HG03442 (cell line): ENCODE measurements at regions not wholly inside any gene's neighbourhood (a gene's known extent, or its start where the extent isn't known, plus 50 kb on each side); places are given as distances from the start of the nearest gene placed in this dataset.

Source experiments
- ATAC-seq: cut with Tn5 transposase; IDR thresholded peaks from one replicate; pipeline ENCODE4 v1.9.1; 2021; ENCODE audit warnings: mild to moderate bottlenecking, moderate library complexity; ENCODE audit not compliant: unreplicated experiment

- ATAC-seq = no peak
These were observed 122.9 kb downstream of the NXNL2 start for GRCh38 chr9:88657893-88658292.

GRCh38 chr9:88658311-88658822 is 123.4 kb downstream of the NXNL2 start:
- no peak for ATAC-seq

- no peak for ATAC-seq
These were observed 124.1 kb downstream of the NXNL2 start for GRCh38 chr9:88659126-88659525.

- no peak for ATAC-seq
These were observed 125.6 kb downstream of the NXNL2 start for GRCh38 chr9:88660611-88661010.

GRCh38 chr9:88661759-88662158 is 126.8 kb downstream of the NXNL2 start:
- ATAC-seq = no peak

GRCh38 chr9:88663771-88664419 is 128.9 kb downstream of the NXNL2 start:
- no peak for ATAC-seq

GRCh38 chr9:88664773-88665172 is 129.8 kb downstream of the NXNL2 start:
- ATAC-seq = no peak

- ATAC-seq = no peak
These were observed 138.1 kb downstream of the NXNL2 start for GRCh38 chr9:88672874-88673689.

GRCh38 chr9:88673886-88674285 is 138.9 kb downstream of the NXNL2 start:
- ATAC-seq = no peak

- no peak for ATAC-seq
These were observed 141.7 kb downstream of the NXNL2 start for GRCh38 chr9:88676644-88677043.

- ATAC-seq = no peak
These were observed 143.0 kb downstream of the NXNL2 start for GRCh38 chr9:88678008-88678407.

GRCh38 chr9:88678431-88678830 is 143.5 kb downstream of the NXNL2 start:
- no peak for ATAC-seq

- ATAC-seq = no peak
These were observed 145.1 kb downstream of the NXNL2 start for GRCh38 chr9:88680041-88680440.

- ATAC-seq = no peak
These were observed 145.7 kb downstream of the NXNL2 start for GRCh38 chr9:88680505-88681160.

- no peak for ATAC-seq
These were observed 146.5 kb downstream of the NXNL2 start for GRCh38 chr9:88681434-88681833.

GRCh38 chr9:88682431-88682831 is 147.5 kb downstream of the NXNL2 start:
- ATAC-seq = no peak

- no peak for ATAC-seq
These were observed 149.1 kb downstream of the NXNL2 start for GRCh38 chr9:88684046-88684445.

GRCh38 chr9:88684845-88685244 is 149.9 kb downstream of the NXNL2 start:
- no peak for ATAC-seq

- ATAC-seq = no peak
These were observed 151.0 kb downstream of the NXNL2 start for GRCh38 chr9:88685966-88686365.

GRCh38 chr9:88689509-88690298 is 154.7 kb downstream of the NXNL2 start:
- ATAC-seq = no peak

- no peak for ATAC-seq
These were observed 155.7 kb downstream of the NXNL2 start for GRCh38 chr9:88690628-88691027.
